ENCODE measurements at regions not wholly inside any gene's neighbourhood (a gene's known extent, or its start where the extent isn't known, plus 50 kb on each side); places are given as distances from the start of the nearest gene placed in this dataset.
"Not testable (repeated sequence)": the region's sequence is repeated elsewhere in the genome, so short reads cannot be mapped to it uniquely, and the experiment has no call there.

- Mint-ChIP-seq H3K4me1 (peaks cover 69% of the 10 kb centered on the region), H3K27me3 (no peaks in the 10 kb centered on the region), H3K9me3 (no peaks in the 10 kb centered on the region), H3K27ac (peak overlapping the region; percentile 92), H3K4me3 (peak overlapping the region; percentile 80), H3K36me3 (ENCODE audit: low read depth) (peaks cover 97% of the 10 kb centered on the region)
- POLR2A ChIA-PET, result interaction anchor here (0.5 to 41.9 kb wide), 10 partner anchors 1 to 1607 kb away, joined by 3 to 1110 read pairs (median 10); no protein-coding TSS in a partner anchor
- no peak for DNase-seq
- CTCF ChIA-PET, result interaction anchor here (0.9 to 1.0 kb wide), 2 partner anchors 56 to 302 kb away, joined by 3 read pairs; no protein-coding TSS in a partner anchor
Observed at GRCh38 chr14:22502551-22502950, 86.5 kb downstream of the DAD1 start.

- Mint-ChIP-seq H3K27me3 (no peaks in the 10 kb centered on the region), H3K4me3 (peak overlapping the region; percentile 80), H3K4me1 (peaks cover 69% of the 10 kb centered on the region), H3K9me3 (no peaks in the 10 kb centered on the region), H3K27ac (peak overlapping the region; percentile 92), H3K36me3 (ENCODE audit: low read depth) (peaks cover 97% of the 10 kb centered on the region)
- POLR2A ChIA-PET, result interaction anchor here (1.0 to 41.9 kb wide), 13 partner anchors 0 to 661 kb away, joined by 3 to 1110 read pairs (median 6); no protein-coding TSS in a partner anchor
- CTCF ChIA-PET, result interaction anchor here (0.8 kb wide), 1 partner anchor 68 kb away, joined by 3 read pairs; no protein-coding TSS in a partner anchor
- no peak for DNase-seq
Observed at GRCh38 chr14:22502007-22502406, 87.0 kb downstream of the DAD1 start.

GRCh38 chr14:22500954-22501726, 87.9 kb downstream of the DAD1 start:
- peaks cover 97% of the 10 kb centered on the region for H3K36me3 Mint-ChIP-seq (ENCODE audit: low read depth)
- DNase-seq, result no peak
- POLR2A ChIA-PET, result interaction anchor here (0.6 to 41.9 kb wide), 14 partner anchors 0 to 660 kb away, joined by 3 to 1110 read pairs (median 6); no protein-coding TSS in a partner anchor
- CTCF ChIA-PET, result interaction anchor here (1.2 kb wide), 3 partner anchors 27 to 583 kb away, joined by 4 to 6 read pairs (median 4); no protein-coding TSS in a partner anchor
- H3K9me3 Mint-ChIP-seq, result no peaks in the 10 kb centered on the region
- H3K4me1 Mint-ChIP-seq, result peaks cover 61% of the 10 kb centered on the region
- H3K27me3 Mint-ChIP-seq, result no peaks in the 10 kb centered on the region
- peak overlapping the region; percentile 92 for H3K27ac Mint-ChIP-seq
- H3K4me3 Mint-ChIP-seq, result peak overlapping the region; percentile 80

DNA sequence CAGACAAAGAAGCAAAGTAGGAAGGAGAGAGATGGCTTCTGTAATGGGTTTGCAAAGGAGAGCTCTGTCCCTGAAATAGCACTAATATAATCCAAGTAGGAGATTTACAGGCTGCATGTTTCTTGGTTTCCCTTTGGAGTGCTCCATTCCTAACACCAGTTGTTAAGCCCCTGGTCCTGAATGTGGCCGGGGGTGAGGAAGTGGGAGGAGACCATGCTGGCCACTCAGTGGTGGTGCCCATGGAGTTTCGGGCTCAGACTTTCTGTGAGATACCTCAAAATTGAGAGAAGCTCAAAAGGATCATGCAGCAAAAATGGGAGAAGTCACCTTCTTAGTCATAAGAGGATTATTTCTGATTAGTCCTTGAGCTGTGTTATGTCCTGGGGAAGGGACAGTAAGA, 88.5 kb downstream of the DAD1 start:
- Mint-ChIP-seq H3K4me3 (peak overlapping the region; percentile 80), H3K9me3 (no peaks in the 10 kb centered on the region), H3K4me1 (peaks cover 55% of the 10 kb centered on the region), H3K27ac (peak overlapping the region; percentile 92), H3K36me3 (ENCODE audit: low read depth) (peaks cover 97% of the 10 kb centered on the region), H3K27me3 (no peaks in the 10 kb centered on the region)
- no peak for DNase-seq
- ChIA-PET CTCF (interaction anchor here (1.2 kb wide), 3 partner anchors 28 to 582 kb away, joined by 4 to 6 read pairs (median 4); no protein-coding TSS in a partner anchor), POLR2A (interaction anchor here (0.6 to 41.9 kb wide), 13 partner anchors 1 to 659 kb away, joined by 3 to 1110 read pairs (median 6); partner anchors contain the start of gene DAD1)

GRCh38 chr14:22497671-22498093, 91.3 kb downstream of the DAD1 start:
- ChIA-PET POLR2A (interaction anchor here (0.7 to 41.9 kb wide), 9 partner anchors 9 to 519 kb away, joined by 3 to 1110 read pairs (median 8); no protein-coding TSS in a partner anchor), CTCF (interaction anchor here (0.8 to 1.9 kb wide), 4 partner anchors 10 to 72 kb away, joined by 3 to 6 read pairs (median 4); no protein-coding TSS in a partner anchor)
- Mint-ChIP-seq H3K27me3 (no peaks in the 10 kb centered on the region), H3K4me1 (peaks cover 49% of the 10 kb centered on the region), H3K9me3 (no peaks in the 10 kb centered on the region), H3K27ac (peak overlapping the region; percentile 92), H3K36me3 (ENCODE audit: low read depth) (peaks cover 100% of the 10 kb centered on the region), H3K4me3 (peak overlapping the region; percentile 80)
- no peak for DNase-seq

- Mint-ChIP-seq H3K4me1 (peaks cover 43% of the 10 kb centered on the region), H3K4me3 (peak overlapping the region; percentile 80), H3K27ac (peak overlapping the region; percentile 92), H3K36me3 (ENCODE audit: low read depth) (peaks cover 99% of the 10 kb centered on the region), H3K27me3 (no peaks in the 10 kb centered on the region), H3K9me3 (no peaks in the 10 kb centered on the region)
- no peak for DNase-seq
- ChIA-PET POLR2A (interaction anchor here (0.7 to 41.9 kb wide), 9 partner anchors 8 to 92 kb away, joined by 3 to 1110 read pairs (median 8); partner anchors contain the start of gene DAD1), CTCF (interaction anchor here (1.2 to 1.9 kb wide), 2 partner anchors 12 to 73 kb away, joined by 4 to 6 read pairs; no protein-coding TSS in a partner anchor)
Observed at GRCh38 chr14:22497144-22497423, 91.9 kb downstream of the DAD1 start.

GRCh38 chr14:22494486-22495135, 94.4 kb downstream of the DAD1 start:
- ChIA-PET CTCF (no interaction called here), POLR2A (interaction anchor here (1.1 to 41.9 kb wide), 4 partner anchors 10 to 63 kb away, joined by 3 to 1110 read pairs (median 286); no protein-coding TSS in a partner anchor)
- Mint-ChIP-seq H3K27ac (peak overlapping the region; percentile 92), H3K9me3 (no peaks in the 10 kb centered on the region), H3K36me3 (ENCODE audit: low read depth) (peaks cover 99% of the 10 kb centered on the region), H3K4me3 (peak overlapping the region; percentile 80), H3K4me1 (peaks cover 43% of the 10 kb centered on the region), H3K27me3 (no peaks in the 10 kb centered on the region)
- no peak for DNase-seq

GRCh38 chr14:22493753-22494152, 95.3 kb downstream of the DAD1 start:
- CTCF ChIA-PET, result no interaction called here
- Mint-ChIP-seq H3K27me3 (no peaks in the 10 kb centered on the region), H3K4me1 (peaks cover 36% of the 10 kb centered on the region), H3K4me3 (peak overlapping the region; percentile 80), H3K9me3 (no peaks in the 10 kb centered on the region), H3K27ac (peak overlapping the region; percentile 92), H3K36me3 (ENCODE audit: low read depth) (peaks cover 97% of the 10 kb centered on the region)
- DNase-seq, result no peak
- POLR2A ChIA-PET, result interaction anchor here (2.1 to 41.9 kb wide), 3 partner anchors 9 to 64 kb away, joined by 12 to 1110 read pairs (median 559); no protein-coding TSS in a partner anchor

DNA sequence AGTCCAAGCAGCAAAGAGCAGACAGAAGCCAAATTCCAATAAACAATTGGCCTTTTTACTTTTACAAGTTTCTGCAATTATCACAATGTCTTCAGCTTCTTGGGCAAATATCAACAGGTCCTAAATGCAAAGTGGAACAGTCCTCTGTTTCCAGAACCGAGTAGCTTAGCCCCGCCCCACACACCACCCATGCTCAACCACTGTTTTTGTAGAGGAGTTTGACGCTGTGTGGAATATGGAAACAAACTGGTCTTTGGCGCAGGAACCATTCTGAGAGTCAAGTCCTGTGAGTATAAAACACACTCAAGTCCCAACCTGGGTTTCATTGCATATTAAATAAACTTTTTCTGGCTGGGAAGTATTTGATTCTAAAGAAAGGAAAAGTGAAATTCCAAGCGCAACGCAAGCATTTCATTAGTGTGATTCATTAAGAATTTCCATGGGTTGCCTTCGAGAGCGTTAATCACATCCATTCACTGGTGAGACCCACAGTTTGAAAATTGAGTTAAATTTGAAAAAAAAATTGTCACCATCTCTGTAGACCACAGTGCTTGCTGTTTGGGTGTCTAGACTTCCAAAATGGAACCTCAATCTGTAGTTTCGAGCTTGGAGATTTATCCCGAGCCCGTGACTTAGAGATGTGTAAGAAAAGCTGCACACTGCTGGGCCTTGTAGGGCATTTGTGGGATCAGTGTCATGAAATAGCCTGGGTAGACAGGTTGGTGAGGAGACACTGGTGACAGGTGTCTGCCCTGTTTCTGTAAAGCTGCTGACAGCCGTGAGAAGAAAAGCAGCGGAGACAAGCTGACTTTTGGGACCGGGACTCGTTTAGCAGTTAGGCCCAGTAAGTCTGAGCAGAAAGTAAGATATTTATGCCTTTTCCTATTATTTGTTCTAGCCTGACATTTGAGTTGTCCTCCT, 96.1 kb downstream of the DAD1 start:
- POLR2A ChIA-PET, result interaction anchor here (1.0 to 41.9 kb wide), 8 partner anchors 8 to 107 kb away, joined by 3 to 1110 read pairs (median 9); no protein-coding TSS in a partner anchor
- Mint-ChIP-seq H3K4me1 (peaks cover 42% of the 10 kb centered on the region), H3K36me3 (ENCODE audit: low read depth) (peaks cover 96% of the 10 kb centered on the region)

DNA sequence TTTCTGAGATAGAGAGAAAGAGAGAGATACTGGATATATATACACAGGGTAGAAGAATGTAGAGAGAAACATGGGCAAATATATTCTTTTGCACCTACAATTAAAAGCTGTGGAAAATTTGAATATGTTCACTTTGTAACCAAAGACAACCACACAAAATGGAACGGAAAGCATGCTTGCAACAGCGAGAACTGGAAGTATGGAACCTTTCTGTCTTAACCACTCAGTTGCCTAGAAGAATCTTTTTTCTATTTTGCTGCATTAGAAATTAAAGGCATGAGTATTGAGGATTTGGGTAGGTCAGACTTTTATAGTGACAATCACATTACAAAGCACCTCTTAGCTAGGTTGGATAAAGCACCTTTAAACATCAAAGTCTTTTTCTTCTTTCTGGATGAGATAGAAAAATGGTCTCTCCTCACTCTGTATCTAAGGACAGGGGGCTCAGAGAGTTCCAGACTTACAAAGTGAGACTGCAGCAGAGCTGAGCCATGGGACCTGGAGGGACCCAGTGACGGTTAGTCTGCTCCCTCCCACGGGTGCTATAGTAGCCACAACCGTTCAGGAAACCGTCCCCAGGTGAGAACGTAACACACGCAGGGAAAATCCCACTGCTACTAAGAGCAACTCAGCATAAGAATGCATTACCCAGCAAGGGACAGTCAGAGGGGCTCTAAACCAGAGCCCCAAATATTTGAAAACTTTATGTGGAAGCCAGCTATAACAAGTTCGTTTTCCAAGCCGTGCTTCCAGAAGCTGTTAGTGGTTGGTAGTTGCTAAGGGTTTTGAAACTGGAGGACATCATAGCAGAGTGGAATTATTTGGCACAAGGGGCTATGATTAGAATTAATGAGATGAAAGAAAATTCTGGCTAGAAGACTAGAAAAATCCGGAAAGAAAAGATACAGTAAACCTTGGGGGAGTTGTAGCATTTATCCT, 97.1 kb downstream of the DAD1 start:
- Mint-ChIP-seq H3K27me3 (no peaks in the 10 kb centered on the region), H3K4me3 (peak overlapping the region; percentile 80), H3K36me3 (ENCODE audit: low read depth) (peaks cover 94% of the 10 kb centered on the region), H3K4me1 (peaks cover 34% of the 10 kb centered on the region), H3K27ac (peak overlapping the region; percentile 92), H3K9me3 (no peaks in the 10 kb centered on the region)
- DNase-seq, result no peak
- POLR2A ChIA-PET, result interaction anchor here (1.0 to 41.9 kb wide), 8 partner anchors 10 to 106 kb away, joined by 3 to 1110 read pairs (median 5); no protein-coding TSS in a partner anchor
- CTCF ChIA-PET, result interaction anchor here (1.4 kb wide), 1 partner anchor 78 kb away, joined by 6 read pairs; no protein-coding TSS in a partner anchor

More for the DNA sequence above, 96.1 kb downstream of the DAD1 start:
- DNase-seq, result no peak
- H3K27me3 Mint-ChIP-seq, result no peaks in the 10 kb centered on the region
- peak overlapping the region; percentile 80 for H3K4me3 Mint-ChIP-seq
- H3K27ac Mint-ChIP-seq, result peak overlapping the region; percentile 92
- CTCF ChIA-PET, result interaction anchor here (1.4 kb wide), 1 partner anchor 77 kb away, joined by 6 read pairs; no protein-coding TSS in a partner anchor
- H3K9me3 Mint-ChIP-seq, result no peaks in the 10 kb centered on the region

- DNase-seq, CTCF ChIA-PET, H3K9me3 Mint-ChIP-seq, H3K27me3 Mint-ChIP-seq: not testable (repeated sequence)
- Mint-ChIP-seq H3K4me1 (peaks cover 35% of the 10 kb centered on the region), H3K4me3 (peak overlapping the region; percentile 80), H3K27ac (peak overlapping the region; percentile 92), H3K36me3 (ENCODE audit: low read depth) (peaks cover 91% of the 10 kb centered on the region)
- POLR2A ChIA-PET, result interaction anchor here (1.3 to 41.9 kb wide), 3 partner anchors 21 to 66 kb away, joined by 4 to 1110 read pairs (median 559); no protein-coding TSS in a partner anchor
Observed at GRCh38 chr14:22491053-22491452, 98.0 kb downstream of the DAD1 start.
